Stimulated activated naive B cell treated with anti-CD40 and anti-IgM and Interleukin-4, amounts not matched to agents 10 μg/mL and 1 μg/mL and 100 μg/mL, for 72 hours (primary cell): ENCODE measurements at regions not wholly inside any gene's neighbourhood (a gene's known extent, or its start where the extent isn't known, plus 50 kb on each side); places are given as distances from the start of the nearest gene placed in this dataset.

Experiments
- ATAC-seq, 2 donors: fragments of 150-1000 bp; cut with Tn5 transposase; replicated peaks; 2 replicates each; pipeline ENCODE4 v1.10.0; 2021; ENCODE audit warnings: moderate library complexity in 1 of 2
- DNase-seq: peaks from one replicate; pipeline ENCODE4 v3.0.0; 2021
- H3K27ac Mint-ChIP-seq: one replicate; pipeline ENCODE4 v1.8.0; 2022; ENCODE audit warnings: mild to moderate bottlenecking, mixed read lengths
- H3K27me3 Mint-ChIP-seq, 2 donors: one replicate each; pipeline ENCODE4 v1.8.0; 2022; ENCODE audit warnings: mixed read lengths in 2 of 2
- H3K36me3 Mint-ChIP-seq, 2 donors: one replicate each; pipeline ENCODE4 v1.8.0; 2022; ENCODE audit warnings: mixed read lengths in 2 of 2, mild to moderate bottlenecking in 1 of 2
- H3K4me1 Mint-ChIP-seq, 2 donors: one replicate each; pipeline ENCODE4 v1.8.0; 2022; ENCODE audit warnings: mixed read lengths in 2 of 2, mild to moderate bottlenecking in 1 of 2
- H3K4me3 Mint-ChIP-seq, 2 donors: one replicate each; pipeline ENCODE4 v1.8.0; 2022; ENCODE audit warnings: mild to moderate bottlenecking in 2 of 2, mixed read lengths in 2 of 2, moderate library complexity in 1 of 2
- H3K9me3 Mint-ChIP-seq, 2 donors: one replicate each; pipeline ENCODE4 v1.8.0; 2022; ENCODE audit warnings: mixed read lengths in 2 of 2, mild to moderate bottlenecking in 1 of 2

DNA sequence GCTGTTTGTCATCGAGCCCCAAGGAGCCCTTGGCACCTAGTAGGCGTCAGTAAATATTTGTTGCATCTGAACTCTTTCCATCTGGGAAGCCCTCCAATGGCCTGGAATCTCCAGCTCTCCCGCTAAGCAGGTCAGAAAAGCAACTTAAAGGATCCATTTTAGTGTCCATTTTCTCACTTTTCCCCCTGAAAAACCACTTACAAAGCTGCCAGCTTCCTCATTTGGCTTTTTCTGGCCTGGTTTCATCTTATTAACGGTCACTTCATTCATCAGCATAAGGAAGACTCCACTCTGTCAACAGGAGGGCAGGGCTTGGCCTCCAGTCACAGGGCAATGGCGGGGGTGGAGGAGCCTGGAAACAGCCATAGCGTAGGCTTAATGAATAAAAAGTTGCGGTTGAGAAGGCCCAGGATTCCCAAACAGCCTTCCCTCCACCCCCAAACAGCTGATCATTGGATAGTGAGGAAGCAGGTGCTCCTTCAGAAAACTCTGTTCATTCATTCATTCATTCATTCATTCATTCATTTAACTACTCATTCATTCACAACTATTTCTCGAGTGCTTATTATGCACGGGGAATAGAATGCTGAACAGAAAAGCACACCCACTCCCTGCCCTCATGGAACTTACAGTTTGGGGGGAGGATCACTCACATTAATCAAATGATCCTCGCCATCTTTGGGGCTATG lies 104.5 kb upstream of the RCN1 start:
- no peak for ATAC-seq
- Mint-ChIP-seq H3K4me1 (no peaks in the 10 kb centered on the region), H3K36me3 (no peaks in the 10 kb centered on the region), H3K4me3 (no peak overlapping the region), H3K27me3 (peaks cover 32 to 43% of the 10 kb centered on the region in 2 donors), H3K9me3 (no peaks in the 10 kb centered on the region), H3K27ac (no peak overlapping the region)
- DNase-seq, result no peak

DNA sequence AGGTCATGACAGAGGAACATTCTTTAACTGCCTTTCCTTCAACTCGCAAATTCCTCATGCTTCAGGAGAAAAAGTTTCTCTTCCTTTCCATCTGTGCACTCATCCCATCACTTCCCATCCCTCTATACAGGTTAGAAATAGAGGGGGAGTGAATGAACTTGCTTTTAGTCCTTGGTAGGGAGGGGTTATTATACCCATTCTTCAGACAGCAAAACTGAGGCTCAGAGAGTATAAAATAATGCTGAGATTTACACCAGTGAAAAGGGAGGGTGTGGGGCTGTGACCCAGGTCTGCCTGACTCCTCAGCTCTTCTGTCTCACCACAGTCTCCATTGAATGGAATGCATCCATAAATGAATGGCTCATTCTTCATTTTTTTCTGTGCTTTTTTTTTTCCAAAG lies 109.4 kb upstream of the RCN1 start:
- DNase-seq, result no peak
- H3K4me3 Mint-ChIP-seq, result no peak overlapping the region
- peaks cover 3 to 10% of the 10 kb centered on the region in 2 donors for H3K9me3 Mint-ChIP-seq
- H3K36me3 Mint-ChIP-seq, result no peaks in the 10 kb centered on the region
- ATAC-seq, result no peak
- no peaks in the 10 kb centered on the region for H3K4me1 Mint-ChIP-seq
- H3K27ac Mint-ChIP-seq, result no peak overlapping the region
- H3K27me3 Mint-ChIP-seq, result peaks cover 19 to 35% of the 10 kb centered on the region in 2 donors

DNA sequence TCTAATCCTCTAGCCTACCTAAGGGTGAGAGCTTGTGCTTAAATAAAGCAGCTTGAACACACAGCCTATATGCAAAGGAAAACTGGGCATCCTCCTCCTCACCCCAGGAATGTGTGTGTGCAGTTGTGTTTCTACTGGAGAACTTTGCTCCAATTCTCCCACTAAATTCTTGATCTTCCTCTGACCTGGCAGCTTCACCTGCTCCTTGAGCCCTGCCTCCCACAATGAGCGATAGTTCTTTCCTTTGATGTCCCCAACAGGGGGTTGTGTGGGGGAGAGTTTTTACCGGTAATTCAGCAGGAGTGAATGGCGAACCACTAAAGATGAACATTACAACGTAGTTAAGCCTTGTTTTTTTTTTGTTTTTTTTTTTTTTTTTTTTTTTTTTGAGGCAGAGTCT lies 113.5 kb upstream of the RCN1 start:
- Mint-ChIP-seq H3K4me3 (no peak overlapping the region), H3K4me1 (no peaks in the 10 kb centered on the region), H3K27ac (no peak overlapping the region), H3K9me3 (peaks cover 3 to 10% of the 10 kb centered on the region in 2 donors), H3K36me3 (no peaks in the 10 kb centered on the region), H3K27me3 (peaks cover 20 to 31% of the 10 kb centered on the region in 2 donors)
- ATAC-seq (no peak), DNase-seq (no peak)

DNA sequence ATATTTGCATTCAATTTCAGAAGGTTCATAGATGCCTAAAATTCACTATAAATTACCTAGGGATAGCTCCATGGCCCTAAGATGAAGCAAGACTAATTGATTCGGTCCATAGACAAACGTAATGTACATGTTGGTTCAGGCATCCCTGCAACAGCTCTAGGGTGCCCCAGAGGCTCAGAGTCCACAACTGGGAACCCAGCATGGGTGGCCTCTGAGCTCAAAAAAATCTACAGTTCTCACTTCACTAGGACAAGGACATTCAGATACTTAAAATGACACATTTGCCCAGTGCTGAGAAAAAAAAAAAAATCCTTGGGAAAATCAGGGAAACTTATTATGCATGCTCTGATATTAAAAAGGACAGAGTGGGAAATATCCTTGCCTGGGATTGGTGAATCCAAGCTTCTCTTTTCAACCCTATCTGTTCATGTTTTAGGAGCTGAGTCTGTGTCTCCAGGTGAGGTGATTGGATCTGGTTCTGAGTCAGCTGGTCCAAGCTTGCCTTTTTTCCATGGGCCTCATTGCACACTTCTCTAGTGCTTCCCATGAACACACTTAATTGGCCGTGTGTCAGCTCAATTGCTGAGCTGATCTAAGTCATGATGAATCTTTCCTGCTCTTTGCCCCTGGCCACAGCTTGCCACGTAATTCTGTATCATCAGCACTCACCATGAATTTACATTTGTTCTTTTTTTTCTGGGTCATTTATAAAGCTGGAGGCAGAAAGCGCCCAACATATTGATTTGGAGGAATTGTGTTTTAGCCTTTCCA lies 116.3 kb upstream of the RCN1 start:
- no peaks in the 10 kb centered on the region for H3K36me3 Mint-ChIP-seq
- H3K27ac Mint-ChIP-seq, result no peak overlapping the region
- no peaks in the 10 kb centered on the region for H3K4me1 Mint-ChIP-seq
- DNase-seq (no peak), ATAC-seq (no peak)
- peaks cover 17 to 22% of the 10 kb centered on the region in 2 donors for H3K27me3 Mint-ChIP-seq
- no peak overlapping the region for H3K4me3 Mint-ChIP-seq
- H3K9me3 Mint-ChIP-seq, result peaks cover 1 to 6% of the 10 kb centered on the region in 2 donors

DNA sequence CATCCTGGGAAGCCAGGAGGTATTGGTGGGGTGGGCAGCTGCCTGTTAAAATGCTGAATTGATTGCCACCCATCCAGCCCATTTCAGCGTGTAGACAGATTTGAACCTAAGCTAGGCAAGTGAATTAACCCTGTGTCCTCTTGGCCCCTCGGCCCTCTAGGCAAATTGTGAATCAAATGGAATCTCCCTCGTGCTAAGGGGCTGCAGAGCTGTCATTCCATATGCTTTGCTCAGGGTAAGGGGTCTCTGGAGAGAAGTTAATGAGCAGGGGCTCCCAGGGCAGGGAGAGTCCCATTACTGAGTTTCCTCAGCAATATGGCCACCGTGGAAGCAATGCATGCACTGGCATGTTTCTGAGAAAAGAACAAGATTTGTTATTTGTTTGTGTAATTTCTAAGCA lies 117.7 kb upstream of the RCN1 start:
- no peak for ATAC-seq
- no peaks in the 10 kb centered on the region for H3K36me3 Mint-ChIP-seq

DNA sequence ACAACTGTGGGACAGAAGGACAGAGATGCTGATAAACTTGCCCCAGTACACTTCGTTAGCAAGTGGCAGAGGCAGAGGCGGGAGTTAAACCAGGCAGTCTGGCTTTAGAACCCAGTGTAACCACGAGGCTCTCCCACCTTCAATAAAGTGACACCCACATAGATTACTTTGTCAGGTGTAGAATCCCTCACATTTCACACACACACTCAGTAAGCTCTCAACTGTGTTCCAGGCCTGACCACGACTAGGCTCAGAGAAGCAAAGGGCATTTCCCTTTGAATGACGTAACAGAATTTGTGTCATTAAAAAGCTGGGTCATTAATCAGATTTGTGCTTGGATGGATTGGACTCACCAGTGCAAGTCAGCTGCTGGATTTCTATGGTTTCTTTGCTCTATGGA lies 118.3 kb upstream of the RCN1 start:
- DNase-seq, result no peak

More for the DNA sequence above, 117.7 kb upstream of the RCN1 start:
- DNase-seq, result no peak
- Mint-ChIP-seq H3K4me1 (no peaks in the 10 kb centered on the region), H3K27ac (no peak overlapping the region), H3K27me3 (peaks cover 14 to 18% of the 10 kb centered on the region in 2 donors), H3K9me3 (peaks cover 1 to 3% of the 10 kb centered on the region in 2 donors), H3K4me3 (no peak overlapping the region)

DNA sequence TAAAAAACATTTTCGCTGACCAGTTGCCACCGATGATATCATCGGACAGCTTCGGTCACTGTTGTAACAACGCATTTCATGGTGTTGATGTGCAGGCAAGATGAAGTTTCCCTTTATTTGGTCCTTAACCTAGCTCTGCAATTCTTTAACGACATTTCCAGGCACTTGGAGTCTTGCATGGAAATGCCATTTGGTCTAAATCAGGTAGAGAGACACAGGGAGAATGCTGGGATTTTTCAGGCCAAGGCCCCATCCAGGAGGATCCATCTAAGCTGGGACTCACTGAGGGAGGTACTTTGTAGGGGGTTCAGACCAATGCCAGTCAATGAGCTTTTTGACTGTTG lies 121.5 kb upstream of the RCN1 start:
- Mint-ChIP-seq H3K9me3 (peaks cover 1 to 3% of the 10 kb centered on the region in 2 donors), H3K36me3 (no peaks in the 10 kb centered on the region), H3K27ac (no peak overlapping the region), H3K4me3 (no peak overlapping the region), H3K4me1 (no peaks in the 10 kb centered on the region), H3K27me3 (peaks cover 4 to 16% of the 10 kb centered on the region in 2 donors)
- ATAC-seq (no peak), DNase-seq (no peak)

More for the DNA sequence above, 118.3 kb upstream of the RCN1 start:
- no peaks in the 10 kb centered on the region for H3K36me3 Mint-ChIP-seq
- no peak overlapping the region for H3K27ac Mint-ChIP-seq
- H3K4me3 Mint-ChIP-seq, result no peak overlapping the region
- no peaks in the 10 kb centered on the region for H3K4me1 Mint-ChIP-seq
- peaks cover 10 to 12% of the 10 kb centered on the region in 2 donors for H3K27me3 Mint-ChIP-seq
- H3K9me3 Mint-ChIP-seq, result peaks cover 1 to 3% of the 10 kb centered on the region in 2 donors
- ATAC-seq, result no peak

DNA sequence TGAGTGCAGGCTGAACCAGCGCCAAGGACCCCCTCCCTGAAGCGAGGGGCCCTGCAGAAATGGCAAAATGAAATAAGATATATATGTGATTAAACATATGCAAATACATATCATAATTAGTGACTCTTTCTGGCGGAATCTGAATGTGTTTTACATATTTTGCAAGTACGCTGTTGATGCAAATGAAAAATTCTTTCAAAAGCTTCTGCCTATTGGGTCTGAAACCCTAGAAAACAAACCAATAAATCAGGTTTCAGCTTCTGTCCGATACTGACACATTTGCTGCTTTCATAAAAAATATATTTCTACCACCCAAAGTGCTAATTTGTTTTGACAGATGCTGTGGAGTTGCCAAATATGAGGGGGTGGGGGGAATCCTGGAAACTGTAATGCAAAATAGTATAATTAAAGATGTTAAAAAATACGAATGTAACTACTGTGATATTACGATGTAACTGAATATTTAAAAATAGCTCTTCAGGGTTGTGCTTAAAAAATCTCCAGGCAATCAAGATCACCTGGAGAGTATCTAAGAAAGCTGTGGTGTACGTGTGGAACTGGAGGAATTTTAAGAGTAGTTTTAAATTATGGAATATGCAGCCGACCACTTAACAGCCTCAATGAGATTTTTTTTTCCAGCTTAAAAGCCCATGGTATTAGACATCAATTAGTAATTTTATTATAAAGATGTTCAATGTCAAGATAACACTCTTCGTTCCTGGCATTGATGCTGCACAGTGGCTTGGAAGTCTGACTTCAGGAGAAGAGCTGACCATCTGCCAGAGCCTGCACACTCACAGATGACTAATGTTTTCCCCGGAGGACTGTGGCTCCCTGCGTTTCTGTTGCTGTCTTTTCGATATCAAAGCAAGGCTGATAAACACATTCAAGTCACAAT lies 122.2 kb upstream of the RCN1 start:
- no peak overlapping the region for H3K27ac Mint-ChIP-seq
- peaks cover 1 to 3% of the 10 kb centered on the region in 2 donors for H3K9me3 Mint-ChIP-seq
- no peaks in the 10 kb centered on the region for H3K4me1 Mint-ChIP-seq
- DNase-seq (no peak), ATAC-seq (no peak)
- no peaks in the 10 kb centered on the region for H3K36me3 Mint-ChIP-seq
- no peak overlapping the region for H3K4me3 Mint-ChIP-seq
- H3K27me3 Mint-ChIP-seq, result peaks cover 2 to 16% of the 10 kb centered on the region in 2 donors

DNA sequence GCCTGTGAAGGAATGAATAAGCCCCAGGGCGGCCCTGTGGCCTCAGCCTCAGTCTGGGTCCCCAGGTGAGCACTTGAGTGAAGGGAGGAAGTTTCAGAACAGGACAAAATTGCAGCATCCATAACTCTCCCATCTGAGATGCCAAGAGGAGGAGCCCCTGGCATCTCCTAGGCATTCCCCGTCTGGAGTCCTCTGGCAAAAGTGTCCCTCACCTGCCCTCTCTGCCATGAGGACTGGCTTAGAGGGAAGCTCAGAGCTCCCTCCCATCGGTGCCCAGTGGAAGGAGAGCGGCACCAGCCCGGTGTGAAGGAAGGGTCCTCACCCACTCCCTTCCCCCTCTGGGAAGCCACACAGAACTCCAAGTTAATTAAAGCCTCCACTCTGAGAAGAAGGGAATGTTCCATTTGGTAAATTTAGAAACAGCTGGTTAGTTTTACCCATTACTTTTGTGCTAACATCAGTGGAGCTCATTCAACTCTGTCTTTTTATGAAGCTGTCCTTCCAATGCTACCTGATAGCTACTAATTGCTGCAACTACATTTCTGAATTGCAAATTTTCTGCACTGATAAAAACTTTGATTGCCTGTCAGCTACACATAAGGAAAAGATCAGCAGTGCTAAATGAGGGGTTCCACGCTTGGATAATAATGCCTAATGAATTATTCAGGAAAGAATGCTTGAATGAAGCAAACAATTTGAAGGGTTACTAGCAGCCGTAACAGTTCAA lies 123.3 kb upstream of the RCN1 start:
- no peaks in the 10 kb centered on the region for H3K4me1 Mint-ChIP-seq
- ATAC-seq, result no peak
- no peaks in the 10 kb centered on the region for H3K36me3 Mint-ChIP-seq
- peaks cover 0 to 14% of the 10 kb centered on the region in 2 donors for H3K27me3 Mint-ChIP-seq
- no peak for DNase-seq
- H3K9me3 Mint-ChIP-seq, result peaks cover 1 to 3% of the 10 kb centered on the region in 2 donors
- H3K27ac Mint-ChIP-seq, result no peak overlapping the region
- H3K4me3 Mint-ChIP-seq, result no peak overlapping the region

DNA sequence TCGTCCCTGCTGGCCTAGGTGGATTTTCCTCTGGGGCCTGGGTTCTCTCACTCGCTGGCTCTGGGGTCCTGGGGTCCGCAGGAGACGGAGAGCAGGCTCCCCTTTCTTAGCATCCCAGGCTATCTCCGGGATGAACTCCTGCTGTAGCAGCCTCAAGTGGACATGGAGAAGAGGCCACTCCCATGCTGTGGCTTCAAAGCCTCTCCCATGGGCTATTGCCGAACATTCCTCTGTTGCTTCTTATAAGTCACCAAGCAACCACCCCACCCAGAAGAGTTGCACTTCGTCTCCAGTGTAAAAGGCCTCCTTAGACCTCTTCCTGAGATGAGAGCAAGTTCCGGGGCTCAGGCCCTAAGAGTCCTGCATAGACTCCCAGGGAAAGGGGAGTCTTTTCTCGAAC lies 124.0 kb upstream of the RCN1 start:
- H3K4me3 Mint-ChIP-seq, result no peak overlapping the region

DNA sequence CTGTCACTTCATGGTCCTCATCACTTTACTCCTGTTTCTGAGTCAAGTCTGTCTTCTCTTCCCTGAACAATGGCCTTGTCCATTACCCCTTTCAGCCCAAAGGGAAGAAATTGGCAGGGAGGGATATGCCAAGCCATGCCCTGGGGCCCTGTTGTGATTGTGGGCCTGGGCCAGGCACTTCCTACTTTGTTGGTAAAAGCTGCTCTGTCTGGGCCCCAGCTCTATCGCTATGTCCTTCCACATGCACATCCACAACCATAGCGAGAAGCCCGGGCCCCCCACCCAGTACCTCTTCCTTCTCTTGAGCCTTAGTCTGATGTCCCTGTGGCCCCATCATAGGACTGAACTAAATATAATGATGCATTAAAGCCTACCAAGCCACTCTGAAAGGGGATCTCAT lies 126.7 kb upstream of the RCN1 start:
- Mint-ChIP-seq H3K36me3 (no peaks in the 10 kb centered on the region), H3K9me3 (no peaks in the 10 kb centered on the region), H3K4me1 (no peaks in the 10 kb centered on the region), H3K27me3 (peaks cover 0 to 14% of the 10 kb centered on the region in 2 donors), H3K27ac (no peak overlapping the region), H3K4me3 (no peak overlapping the region)
- no peak for ATAC-seq
- DNase-seq, result no peak

More for the DNA sequence above, 124.0 kb upstream of the RCN1 start:
- DNase-seq (no peak), ATAC-seq (no peak)
- Mint-ChIP-seq H3K27ac (no peak overlapping the region), H3K4me1 (no peaks in the 10 kb centered on the region), H3K9me3 (peaks cover 0 to 1% of the 10 kb centered on the region in 2 donors), H3K27me3 (peaks cover 0 to 14% of the 10 kb centered on the region in 2 donors), H3K36me3 (no peaks in the 10 kb centered on the region)

DNA sequence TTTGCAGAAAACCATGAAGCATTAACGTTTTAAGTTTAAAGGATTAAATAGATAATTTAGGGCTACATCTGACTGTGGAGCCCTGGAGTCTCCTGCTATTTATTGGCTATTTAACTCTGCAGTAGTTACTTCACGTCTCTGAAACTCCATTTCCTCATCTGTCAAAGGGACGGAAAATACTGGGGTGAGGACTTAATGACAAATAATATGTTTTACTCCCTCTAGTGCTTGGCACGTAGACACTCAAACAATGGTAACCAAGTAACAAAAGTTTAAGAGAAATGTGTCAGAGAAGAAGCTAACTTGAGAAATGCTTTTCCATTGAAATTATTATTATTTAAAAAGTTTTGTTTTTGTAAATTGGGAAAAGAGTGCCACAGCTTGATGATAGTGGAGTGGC lies 130.7 kb upstream of the RCN1 start:
- H3K36me3 Mint-ChIP-seq, result no peaks in the 10 kb centered on the region
- DNase-seq (no peak), ATAC-seq (no peak)
- no peaks in the 10 kb centered on the region for H3K4me1 Mint-ChIP-seq
- no peak overlapping the region for H3K27ac Mint-ChIP-seq
- H3K27me3 Mint-ChIP-seq, result peaks cover 0 to 21% of the 10 kb centered on the region in 2 donors
- H3K4me3 Mint-ChIP-seq, result no peak overlapping the region
- H3K9me3 Mint-ChIP-seq, result no peaks in the 10 kb centered on the region

DNA sequence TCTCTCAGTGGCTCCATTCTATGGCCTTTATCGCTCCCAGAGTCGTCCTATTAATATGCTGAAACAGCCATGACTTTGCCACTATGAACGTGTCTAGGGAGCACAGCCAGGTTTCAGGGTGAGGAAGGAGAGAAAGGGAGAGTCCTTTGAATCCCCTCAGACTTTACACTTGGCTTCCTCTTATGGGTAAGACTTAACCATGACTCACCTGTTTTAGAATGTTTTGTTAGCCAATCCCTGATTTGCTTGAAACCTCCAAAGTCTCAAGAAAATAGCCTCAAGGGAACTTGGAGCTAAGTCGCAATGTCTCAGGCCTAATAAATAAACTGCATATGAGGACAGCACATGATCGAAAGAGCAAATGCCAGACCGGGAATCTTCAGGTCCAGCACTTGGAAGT lies 131.2 kb upstream of the RCN1 start:
- no peak overlapping the region for H3K27ac Mint-ChIP-seq
- no peak for ATAC-seq
- no peaks in the 10 kb centered on the region for H3K9me3 Mint-ChIP-seq
- H3K4me3 Mint-ChIP-seq, result no peak overlapping the region
- DNase-seq, result no peak
- no peaks in the 10 kb centered on the region for H3K4me1 Mint-ChIP-seq
- peaks cover 0 to 23% of the 10 kb centered on the region in 2 donors for H3K27me3 Mint-ChIP-seq
- no peaks in the 10 kb centered on the region for H3K36me3 Mint-ChIP-seq
